ENCODE measurements at regions not wholly inside any gene's neighbourhood (a gene's known extent, or its start where the extent isn't known, plus 50 kb on each side); places are given as distances from the start of the nearest gene placed in this dataset.
A peak's percentile ranks its signal among the peaks of the same experiment; 100 is the strongest.

DNA sequence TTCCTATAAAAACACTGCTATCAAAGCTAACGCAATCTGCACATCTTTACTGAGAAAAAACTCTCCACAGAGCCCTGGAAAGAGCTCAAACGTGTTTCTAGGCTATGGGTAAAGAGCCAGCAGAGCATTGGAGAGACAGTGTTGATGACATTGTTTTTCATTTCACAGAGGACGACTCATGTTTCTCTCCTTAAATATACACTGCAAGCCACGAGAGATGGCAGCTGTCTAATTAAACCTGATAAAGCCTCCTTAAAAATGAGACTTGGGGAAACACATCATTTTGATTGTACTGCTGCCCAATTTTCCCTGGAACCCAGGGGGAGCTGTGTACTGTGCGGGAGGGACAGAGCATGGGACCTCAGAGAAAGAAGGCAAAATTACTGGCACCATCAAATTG lies 294.3 kb upstream of the SETBP1 start:
- TF ChIP-seq, protein P1, sequence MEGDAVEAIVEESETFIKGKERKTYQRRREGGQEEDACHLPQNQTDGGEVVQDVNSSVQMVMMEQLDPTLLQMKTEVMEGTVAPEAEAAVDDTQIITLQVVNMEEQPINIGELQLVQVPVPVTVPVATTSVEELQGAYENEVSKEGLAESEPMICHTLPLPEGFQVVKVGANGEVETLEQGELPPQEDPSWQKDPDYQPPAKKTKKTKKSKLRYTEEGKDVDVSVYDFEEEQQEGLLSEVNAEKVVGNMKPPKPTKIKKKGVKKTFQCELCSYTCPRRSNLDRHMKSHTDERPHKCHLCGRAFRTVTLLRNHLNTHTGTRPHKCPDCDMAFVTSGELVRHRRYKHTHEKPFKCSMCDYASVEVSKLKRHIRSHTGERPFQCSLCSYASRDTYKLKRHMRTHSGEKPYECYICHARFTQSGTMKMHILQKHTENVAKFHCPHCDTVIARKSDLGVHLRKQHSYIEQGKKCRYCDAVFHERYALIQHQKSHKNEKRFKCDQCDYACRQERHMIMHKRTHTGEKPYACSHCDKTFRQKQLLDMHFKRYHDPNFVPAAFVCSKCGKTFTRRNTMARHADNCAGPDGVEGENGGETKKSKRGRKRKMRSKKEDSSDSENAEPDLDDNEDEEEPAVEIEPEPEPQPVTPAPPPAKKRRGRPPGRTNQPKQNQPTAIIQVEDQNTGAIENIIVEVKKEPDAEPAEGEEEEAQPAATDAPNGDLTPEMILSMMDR (IDR thresholded peaks at IDR 0.05), result peak in 1 of 4 experiments; percentile 29
- TF ChIP-seq POLR2AphosphoS5 (IDR thresholded peaks at IDR 0.05) (no peak), EP300 (IDR thresholded peaks at IDR 0.05) (no peak), POLR2A (IDR thresholded peaks at IDR 0.05) (no peak)

All from gastroesophageal sphincter (tissue), 3 donors.